HG02852 (cell line): ENCODE measurements at regions not wholly inside any gene's neighbourhood (a gene's known extent, or its start where the extent isn't known, plus 50 kb on each side); places are given as distances from the start of the nearest gene placed in this dataset.

Experiments
- ATAC-seq: cut with Tn5 transposase; IDR thresholded peaks from one replicate; pipeline ENCODE4 v1.9.1; 2021; ENCODE audit warnings: mild to moderate bottlenecking, moderate library complexity; ENCODE audit not compliant: unreplicated experiment

DNA sequence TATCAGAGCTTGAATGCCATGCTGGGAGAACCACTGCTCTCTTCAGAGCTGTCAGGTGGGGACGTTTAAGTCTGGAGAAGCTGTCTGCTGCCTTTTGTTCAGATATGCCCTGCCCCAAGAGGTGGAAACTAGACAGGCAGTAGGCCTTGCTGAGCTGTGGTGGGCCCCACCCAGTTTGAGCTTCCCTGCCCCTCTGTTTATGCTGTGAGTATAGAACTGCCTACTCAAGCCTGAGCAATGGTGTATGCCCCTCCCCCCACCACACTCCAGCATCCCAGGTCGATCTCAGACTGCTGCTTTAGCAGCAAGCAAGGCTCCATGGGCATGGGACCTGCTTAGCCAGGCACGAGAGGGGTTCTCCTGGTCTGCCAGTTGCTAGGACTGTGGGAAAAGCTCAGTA, 362.3 kb downstream of the FAM170A start:
- no peak for ATAC-seq

DNA sequence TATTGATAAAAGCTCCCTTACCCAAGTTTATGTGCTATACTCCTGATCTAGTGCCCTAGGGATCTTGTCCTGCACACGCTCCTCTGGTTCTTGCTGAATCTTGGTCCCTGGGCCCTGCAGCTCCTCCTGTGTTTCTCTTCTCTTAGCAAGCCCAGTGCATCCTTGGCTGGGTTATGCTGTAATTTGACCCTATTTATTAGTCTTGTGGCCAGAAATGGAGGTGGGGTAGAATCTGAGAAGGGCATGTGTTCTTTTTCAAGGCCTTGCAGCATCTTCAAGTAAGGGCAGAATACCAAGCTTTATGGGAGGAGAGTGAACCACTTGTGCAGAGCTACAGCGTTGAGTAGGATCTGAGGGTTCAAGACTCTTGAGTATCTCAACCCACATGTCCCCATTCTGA, 366.8 kb downstream of the FAM170A start:
- no peak for ATAC-seq

DNA sequence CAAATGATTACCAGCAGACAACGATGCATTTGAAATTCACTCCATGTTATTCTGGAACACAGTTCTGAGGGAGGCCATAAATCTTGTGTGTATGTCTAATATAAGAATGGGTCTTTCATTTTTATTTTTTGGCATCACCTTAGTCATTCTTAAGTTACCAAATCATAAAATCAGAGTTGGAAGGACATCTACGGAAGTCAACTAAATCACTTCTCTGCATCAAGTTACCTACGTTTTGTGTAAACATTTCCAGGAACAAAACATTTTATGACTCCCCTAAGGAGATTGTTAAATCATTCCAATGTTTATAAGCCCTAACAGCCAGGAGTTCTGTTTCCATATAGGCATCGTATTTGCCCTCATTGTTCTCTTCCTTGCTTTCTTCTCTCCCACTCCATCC, 378.2 kb downstream of the FAM170A start:
- ATAC-seq = no peak

DNA sequence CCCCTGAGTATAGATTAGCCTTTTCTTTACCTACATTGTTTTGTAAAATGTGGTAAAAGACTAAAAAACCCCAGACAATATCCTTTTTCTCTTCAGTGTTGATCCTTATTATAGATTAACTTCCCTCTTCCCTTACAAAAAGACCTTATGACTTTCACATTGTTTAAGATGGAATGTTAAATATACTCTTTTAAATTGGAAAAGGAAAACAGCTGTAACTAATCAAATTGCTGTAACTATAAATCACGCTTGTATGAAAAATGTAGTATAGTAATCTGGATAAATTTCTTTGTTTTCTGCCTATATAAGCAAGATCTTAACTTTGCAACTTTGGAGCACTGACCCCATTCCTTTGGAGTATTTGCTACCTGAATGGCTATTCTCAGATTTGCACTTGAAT, 383.1 kb downstream of the FAM170A start:
- ATAC-seq = no peak

DNA sequence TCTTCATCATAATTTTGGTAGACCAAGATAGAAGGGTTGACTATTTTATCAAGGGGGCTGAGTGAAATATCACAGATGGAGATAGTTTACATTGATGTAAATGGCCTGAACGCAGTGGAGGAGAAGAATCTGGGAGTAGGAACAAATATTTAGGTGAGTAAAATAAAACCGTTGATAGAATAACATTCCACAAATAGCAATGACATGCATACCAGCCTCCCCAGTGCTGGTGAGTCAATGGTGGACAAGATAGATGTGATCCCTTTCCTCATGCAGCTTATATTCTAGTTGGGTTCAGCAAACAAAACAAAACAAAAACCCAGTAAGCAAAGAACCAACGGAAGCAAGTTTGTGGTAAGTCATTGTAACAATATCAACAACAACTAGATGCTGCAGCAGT, 385.2 kb downstream of the FAM170A start:
- no peak for ATAC-seq

DNA sequence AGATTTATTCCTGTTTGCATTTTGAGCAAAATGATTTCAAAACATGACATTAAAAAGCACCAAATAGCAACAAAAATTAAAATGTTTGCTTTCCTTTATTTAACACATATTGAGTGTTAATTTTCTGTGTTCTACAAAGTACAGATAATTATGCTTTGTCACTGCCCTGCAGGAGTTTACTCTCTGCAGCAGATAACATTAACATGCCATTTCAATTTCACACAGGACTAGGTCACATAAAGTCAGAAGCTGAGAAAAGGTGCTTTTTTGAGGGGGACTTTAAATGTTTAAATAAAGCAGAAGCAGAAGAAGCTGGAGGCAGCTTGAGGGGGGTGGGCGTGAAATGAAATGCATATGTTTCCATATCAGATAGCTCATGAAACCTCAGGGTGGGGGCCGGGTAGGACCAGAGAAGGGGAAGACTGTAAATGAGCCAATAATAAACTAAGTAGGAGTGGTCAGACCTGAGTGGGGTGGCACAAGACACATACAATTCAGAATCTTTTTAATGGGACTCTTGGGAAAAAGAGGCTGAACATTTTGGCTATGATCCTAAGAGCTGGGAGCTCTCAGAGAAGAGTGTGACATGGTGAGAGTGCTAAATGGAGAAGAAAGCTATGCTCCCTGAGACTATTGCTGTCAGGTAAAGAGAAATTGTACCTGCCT, 387.5 kb downstream of the FAM170A start:
- ATAC-seq = no peak

DNA sequence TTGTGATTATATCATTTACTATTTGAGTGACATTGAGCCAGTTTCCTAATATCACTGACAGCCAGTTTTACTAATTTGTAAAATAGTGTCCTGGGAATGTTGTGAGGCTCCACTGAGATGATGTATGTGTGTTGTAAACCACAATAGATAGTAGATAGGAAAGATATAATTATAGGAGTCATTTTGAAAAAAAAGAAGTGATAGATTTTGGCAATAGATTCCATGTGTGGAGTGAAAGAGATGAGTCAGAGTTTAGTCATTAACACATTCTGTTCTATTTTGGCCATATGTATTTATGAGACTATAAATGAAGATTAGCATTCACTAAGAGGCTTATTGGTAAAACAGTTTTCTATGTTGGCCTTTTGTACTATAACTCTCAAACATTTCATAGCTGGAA, 388.2 kb downstream of the FAM170A start:
- ATAC-seq = no peak

DNA sequence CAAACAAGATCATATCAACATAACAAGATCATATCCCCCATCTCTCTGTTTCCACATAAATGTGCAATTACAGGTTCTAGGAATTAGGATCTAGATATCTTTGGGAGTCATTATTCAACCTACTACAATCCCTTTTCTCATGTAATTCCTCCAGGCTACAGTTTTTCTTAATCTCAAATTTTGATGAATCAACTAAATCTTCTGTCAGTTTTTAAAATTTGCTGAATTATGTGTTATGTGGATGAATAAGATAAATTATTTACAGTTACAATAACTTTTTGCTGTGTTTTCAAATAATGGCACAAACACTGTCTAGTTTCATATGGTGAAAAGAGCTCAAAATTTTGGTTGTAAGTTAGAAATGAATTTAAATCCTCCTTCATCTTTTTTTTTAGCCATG, 405.8 kb downstream of the FAM170A start:
- no peak for ATAC-seq

DNA sequence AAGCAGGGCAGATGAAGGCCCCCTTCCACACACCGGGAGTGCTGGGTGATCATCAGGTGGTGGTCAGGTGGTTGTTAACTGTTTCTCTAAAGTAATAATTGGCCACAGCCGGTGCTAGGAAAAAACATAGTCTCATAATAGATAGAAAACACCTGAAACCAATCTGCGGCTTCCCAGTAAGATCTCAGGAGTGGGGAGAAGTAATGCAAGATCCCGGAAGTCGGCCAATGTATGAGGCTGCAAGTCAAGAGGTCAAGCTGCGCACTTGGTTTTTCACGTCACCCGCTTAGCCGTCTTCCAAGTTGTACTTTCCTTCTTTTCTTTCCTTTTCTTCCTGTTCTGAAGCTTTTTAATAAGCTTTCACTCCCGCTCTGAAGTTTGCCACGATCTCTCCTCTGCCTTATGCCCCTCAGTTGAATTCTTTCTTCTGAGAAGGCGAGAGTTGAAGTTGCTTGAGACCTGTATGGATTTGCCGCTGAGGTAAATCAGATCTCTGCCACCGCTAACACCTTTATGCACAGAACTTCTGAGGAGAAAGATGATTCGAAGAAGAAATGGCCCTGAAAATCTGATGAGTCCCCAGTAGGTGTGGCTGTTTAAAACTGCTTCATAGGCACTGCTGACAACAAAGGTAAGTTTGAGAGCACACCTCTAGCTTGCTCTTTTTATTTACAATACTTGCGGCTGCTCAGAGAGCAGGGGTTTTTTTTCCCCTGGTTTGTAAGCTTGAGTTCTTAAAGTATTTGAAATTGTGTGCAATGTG, 406.6 kb downstream of the FAM170A start:
- no peak for ATAC-seq

DNA sequence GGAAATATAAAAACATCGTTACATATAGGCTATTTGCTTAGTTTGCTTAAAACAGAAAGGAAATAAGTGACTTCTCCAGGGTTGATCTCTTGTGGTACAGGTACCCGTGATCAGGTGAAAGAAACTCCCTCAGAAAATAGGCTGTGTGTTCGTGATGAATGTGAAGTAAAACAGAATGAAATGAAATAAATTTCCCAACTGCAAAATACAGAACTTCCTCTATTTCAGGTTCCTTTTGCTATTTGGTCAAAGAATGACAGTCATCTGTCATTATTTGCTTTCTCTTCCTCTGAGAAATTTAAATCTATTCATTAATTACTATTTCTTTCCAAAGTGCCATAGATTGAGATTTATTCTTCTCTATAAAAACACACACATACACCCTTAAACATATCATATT, 408.1 kb downstream of the FAM170A start:
- no peak for ATAC-seq

DNA sequence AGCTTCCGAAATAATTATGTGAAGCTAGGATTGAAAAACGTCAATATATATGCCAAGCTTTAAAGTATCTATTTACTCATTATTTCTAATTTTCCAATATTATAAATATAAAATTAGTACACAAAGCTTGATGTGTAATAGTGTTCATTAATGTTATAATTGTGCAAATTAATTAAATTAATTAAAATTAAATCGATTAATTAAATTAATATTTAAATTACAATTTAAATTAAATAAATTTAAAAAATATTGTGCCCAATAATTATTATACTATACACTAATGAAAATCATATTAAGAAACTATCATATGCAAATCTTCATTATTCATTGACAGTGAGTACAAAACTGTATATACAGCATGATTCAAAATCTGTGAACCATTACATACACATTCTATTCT, 409.8 kb downstream of the FAM170A start:
- no peak for ATAC-seq

DNA sequence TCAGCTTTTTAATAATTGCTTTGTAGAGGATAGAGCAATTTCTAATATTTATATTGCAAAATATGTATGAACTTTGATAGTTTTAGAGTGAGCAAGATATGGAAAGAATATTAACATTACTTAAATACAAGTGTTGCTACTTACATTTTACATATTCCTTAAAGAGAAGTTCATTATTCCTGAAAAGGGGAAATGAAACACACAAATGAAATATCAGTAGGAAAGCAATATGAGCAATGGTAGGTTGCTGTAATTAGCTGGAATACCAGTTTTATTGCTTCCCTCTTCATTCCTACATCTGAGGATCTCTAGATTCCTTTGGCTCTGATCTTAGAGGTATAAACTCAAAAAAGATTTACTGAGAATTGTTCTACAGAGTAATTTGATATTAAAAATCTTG, 414.1 kb downstream of the FAM170A start:
- no peak for ATAC-seq

DNA sequence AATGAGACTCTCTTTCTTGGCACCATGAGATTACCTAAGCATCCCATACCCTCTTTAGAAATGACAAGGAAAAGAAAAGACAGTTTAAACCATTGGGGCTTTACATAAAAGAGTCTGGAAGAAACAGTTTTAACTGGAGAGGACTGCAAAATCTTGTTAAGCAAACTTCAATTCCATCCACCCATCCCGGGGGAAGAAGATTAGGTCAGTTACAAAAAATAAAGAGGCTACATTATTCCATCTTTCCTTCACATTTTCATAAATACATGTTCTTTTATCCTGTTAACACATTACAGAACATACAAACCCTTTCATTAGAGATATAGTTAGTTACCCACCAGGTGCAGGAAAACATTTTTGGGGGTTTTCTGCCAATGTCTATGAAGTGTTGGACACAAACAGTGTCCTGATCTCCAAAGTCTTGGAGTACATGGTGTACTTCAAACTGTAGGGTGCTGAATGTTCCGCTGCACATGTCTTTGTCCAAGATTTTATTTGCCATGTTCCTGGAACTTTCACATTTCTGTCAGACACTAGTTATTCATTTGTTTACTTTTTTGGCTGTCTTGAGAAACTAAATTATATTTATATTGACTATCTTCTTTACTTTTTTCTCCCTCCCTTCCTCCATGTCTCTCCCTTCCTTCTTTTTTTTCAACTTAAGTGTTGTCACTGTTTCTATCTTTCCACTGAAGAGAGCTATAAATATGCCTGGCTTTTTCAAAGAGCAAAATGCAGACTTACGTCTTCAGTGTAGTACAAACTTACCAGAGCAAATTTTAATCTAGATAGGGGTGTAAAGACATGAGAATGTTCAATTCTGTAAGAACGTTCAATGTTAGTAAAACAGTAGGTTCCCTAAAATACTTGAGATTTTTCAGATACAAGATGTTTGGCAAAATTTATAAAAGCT, 410.9 kb upstream of the PRR16 start:
- ATAC-seq = no peak

DNA sequence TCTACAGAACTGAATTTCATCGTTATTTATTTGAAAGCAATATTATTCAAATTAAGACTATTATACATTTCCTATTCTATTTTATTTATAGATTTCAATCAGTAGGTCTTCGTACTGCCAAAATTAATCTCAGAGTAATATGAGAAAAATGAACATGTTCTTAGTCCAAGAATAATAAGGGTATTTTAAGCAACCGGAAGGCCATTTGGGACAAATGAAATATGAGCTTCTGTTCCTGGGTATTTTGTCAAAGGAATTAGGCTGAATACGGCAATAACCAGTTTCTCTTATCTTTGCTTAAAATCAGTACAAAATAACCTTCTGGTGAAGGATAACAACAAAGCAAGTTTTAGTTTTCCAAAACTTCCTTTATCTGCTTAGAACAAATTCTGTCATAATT, 410.3 kb upstream of the PRR16 start:
- no peak for ATAC-seq

DNA sequence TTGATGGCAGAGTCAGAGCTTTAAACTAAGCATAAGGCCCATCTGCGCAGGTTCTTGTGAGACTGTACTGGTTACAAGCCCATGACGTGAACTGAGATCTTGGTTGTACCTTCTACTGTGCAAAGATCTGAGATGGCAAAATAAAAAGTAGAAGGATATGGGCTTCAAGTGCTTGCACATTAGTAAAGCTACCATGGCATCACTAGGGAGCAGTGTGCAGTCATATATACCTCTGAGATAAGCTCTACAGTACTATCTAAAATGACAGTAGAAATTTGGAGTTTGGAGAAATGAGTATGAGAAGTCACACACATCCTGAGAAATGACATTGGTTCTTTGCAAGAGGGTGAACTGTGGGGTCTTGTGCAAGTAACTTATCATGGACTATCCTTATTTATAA, 408.2 kb upstream of the PRR16 start:
- no peak for ATAC-seq

DNA sequence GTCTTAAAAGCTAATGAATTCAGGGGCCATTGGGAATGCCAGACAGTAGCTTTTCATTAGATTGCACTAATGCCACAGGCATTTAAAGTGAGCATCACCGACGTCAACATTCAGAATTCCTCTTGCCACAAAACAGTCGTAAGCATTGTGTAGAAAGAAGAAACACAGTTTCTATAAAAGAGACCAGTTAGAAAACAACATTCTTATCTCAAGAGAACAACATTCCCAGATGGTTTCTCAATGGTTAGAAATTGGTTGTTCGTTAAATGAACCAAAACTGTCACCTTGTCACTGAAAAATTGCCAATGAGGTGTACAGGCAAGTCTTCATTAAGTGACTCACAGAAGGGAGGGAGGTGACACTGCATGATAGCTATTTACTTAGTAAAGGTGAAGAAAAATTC, 401.6 kb upstream of the PRR16 start:
- ATAC-seq = no peak

DNA sequence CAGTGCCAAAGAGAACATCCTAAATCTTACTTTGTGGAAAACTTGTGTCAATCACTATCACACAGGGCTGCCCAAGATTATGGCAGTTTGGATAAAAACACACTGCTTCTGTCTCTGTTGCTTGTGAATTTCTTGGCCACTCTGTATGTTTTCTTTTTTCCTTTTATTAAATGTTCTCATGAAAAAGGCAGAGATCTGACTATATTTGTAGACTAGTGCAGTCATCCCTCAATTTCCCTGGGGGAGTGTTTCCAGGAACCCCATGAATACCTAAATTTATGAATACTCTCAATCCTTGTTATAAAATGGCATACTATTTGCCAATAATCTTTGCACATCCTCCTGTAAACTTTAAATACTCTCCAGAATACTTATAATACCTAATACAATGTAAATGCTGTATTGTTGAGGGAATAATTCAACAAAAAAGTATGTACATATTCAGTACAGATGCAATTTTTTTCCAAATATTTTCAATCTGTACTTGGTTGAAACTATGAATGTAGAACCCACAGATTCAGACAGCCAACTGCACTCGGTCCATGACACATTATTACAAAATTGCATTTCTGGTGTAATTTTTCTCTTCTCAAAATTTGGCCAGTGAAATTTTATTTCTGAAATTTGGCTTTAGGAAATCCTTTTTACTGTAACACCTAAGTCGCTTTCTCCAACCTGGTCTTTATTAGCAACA, 391.9 kb upstream of the PRR16 start:
- ATAC-seq = no peak

DNA sequence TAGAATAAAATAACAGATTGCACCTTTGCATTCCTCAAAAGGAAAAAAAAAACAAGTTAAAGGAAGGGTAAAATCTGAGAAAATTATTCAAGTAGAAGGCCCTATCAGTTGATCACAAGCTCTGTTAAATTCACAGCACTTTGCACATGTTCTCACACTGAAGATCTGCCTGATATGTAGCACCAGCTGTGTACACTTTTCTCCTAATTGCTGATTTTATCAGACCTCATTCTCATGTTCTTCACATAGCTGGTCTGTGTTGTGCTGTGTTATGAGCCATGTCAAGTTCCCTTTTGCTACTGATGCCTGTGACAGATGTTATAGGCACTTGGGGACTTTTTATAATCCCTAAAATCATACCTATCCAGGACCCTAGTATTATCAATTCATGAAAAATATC, 390.4 kb upstream of the PRR16 start:
- no peak for ATAC-seq

DNA sequence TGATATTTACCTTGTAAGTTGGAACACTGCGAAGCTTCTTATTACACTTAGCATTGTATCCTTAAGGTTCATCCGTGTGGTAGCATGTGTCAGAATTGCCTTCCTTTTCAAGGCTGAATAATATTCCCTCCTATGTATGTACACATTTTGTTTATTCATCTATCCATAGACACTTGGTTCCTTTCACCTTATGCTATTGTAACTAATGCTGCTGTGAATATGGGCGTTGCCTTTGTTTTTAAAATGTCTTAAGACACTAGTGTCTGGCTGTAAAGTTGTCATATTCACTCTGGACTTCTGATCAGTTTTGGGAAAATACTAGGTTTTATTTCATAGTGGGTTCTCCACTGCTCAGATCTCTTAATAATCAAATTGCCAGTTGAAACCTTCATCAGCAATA, 383.3 kb upstream of the PRR16 start:
- ATAC-seq = no peak

DNA sequence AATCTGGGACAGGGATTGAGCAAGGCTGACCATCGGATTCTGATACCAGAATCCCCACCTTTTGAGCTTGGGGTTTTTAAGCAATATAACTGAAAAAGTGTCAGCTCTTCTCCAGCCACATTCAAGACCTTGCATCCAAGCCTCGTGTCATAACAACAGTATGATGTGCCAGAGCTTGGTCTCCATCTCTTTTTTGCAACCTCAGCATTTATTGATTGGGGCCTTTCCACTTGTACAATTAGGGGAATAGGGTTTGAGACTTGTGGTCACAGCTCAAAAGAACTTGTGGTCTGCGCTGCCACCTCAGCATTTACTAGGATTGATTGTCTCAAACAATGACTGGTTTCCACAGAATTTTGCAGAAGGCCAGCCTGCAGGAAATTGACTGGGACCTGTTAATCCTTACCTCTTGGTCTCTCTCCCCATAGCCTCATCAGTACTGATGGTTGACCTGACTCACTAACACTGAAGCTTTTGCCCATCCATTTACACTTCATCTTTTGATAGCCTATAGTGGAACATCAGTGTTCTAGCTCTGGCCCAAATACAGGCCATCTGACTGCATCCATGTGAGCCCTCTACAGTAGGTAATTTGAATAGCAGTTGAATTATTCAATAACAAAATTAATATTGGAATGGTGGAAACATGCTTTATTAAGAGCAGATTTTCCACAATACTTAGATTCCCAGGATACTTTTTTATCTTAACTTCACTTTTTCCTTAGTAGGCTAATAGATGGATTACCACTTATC, 381.6 kb upstream of the PRR16 start:
- no peak for ATAC-seq
